ENCODE measurements at regions not wholly inside any gene's neighbourhood (a gene's known extent, or its start where the extent isn't known, plus 50 kb on each side); places are given as distances from the start of the nearest gene placed in this dataset.

DNA sequence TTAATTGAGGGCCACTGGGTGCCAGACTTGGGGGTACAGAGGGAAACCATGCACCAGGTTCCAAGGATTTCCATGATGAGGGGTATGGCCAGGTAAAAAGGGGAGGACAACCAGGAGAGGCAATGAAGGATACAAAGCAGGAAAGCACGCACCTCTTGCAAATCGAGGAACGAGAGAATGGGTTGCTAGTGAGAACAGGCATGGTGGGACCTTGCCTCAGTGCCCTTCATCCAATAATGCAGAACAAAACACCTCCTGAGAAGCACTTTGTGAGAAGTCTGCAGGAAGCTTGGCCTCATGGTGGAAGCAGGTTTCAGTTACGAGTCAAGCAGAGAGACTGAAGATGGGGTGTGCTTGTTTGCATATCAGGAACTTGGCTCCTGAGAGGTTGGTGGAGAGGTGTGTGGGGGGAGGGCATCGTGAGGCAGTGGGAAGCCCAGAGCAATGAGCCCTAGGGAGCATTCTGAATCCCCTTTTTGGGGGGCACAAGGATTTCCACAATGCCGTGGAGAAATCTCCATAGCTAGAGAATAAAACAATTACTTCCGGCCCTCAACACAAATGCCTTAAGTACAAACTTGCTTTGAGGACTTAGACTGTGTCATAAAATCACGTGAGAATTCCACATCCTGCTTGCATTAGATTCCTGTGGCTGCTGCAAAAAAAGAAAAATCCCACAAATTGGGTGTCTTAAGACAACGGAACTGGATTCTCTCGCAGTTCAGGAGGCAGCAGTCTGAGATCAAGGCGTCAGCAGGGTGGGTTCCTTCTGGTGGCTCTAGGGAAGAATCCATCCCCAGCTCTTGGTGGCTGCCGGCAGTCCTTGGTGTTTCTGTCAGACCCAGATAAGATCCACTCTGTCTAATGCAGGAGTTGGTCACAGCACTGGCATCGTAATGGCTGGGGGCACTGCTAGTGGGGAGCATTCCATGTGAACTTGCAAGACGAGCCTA lies 54.9 kb upstream of the BACE2 start:
- peaks cover 4% of the 10 kb centered on the region; the same call in 1 of the 2 replicates for H3K4me1 ChIP-seq (ENCODE audit: control insufficient read depth, low read length)
- no peaks in the 10 kb centered on the region for H3K36me3 ChIP-seq (ENCODE audit: control insufficient read depth, low read length)
- H3K9me2 ChIP-seq (replicated peaks; ENCODE audit: control insufficient read depth, low read length), result no peaks in the 10 kb centered on the region
- H3K9me3 ChIP-seq (ENCODE audit: control insufficient read depth, insufficient read depth, low read length), result no peaks in the 10 kb centered on the region
- no peak overlapping the region for H3K4me3 ChIP-seq (ENCODE audit: low read length)
- no peak overlapping the region for H3K27ac ChIP-seq (ENCODE audit: low read depth, low read length)
- H4K20me1 ChIP-seq (ENCODE audit: control insufficient read depth, insufficient read depth, low read depth, low read length), result no peaks in the 10 kb centered on the region
- H3F3A ChIP-seq (ENCODE audit: control insufficient read depth, insufficient read depth), result no peaks in the 10 kb centered on the region
- TF ChIP-seq, protein P1, sequence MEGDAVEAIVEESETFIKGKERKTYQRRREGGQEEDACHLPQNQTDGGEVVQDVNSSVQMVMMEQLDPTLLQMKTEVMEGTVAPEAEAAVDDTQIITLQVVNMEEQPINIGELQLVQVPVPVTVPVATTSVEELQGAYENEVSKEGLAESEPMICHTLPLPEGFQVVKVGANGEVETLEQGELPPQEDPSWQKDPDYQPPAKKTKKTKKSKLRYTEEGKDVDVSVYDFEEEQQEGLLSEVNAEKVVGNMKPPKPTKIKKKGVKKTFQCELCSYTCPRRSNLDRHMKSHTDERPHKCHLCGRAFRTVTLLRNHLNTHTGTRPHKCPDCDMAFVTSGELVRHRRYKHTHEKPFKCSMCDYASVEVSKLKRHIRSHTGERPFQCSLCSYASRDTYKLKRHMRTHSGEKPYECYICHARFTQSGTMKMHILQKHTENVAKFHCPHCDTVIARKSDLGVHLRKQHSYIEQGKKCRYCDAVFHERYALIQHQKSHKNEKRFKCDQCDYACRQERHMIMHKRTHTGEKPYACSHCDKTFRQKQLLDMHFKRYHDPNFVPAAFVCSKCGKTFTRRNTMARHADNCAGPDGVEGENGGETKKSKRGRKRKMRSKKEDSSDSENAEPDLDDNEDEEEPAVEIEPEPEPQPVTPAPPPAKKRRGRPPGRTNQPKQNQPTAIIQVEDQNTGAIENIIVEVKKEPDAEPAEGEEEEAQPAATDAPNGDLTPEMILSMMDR (IDR thresholded peaks at IDR 0.05; ENCODE audit: low read depth, low read length, poor library complexity, severe bottlenecking), result no peak
- no peak for TF ChIP-seq EZH2phosphoT487 (IDR thresholded peaks at IDR 0.05; ENCODE audit: borderline replicate concordance, low read length)
- H3K79me2 ChIP-seq (ENCODE audit: control insufficient read depth, low read length), result no peaks in the 10 kb centered on the region
- no peak overlapping the region for H3K4me2 ChIP-seq (ENCODE audit: low read length)
- H3K27me3 ChIP-seq (ENCODE audit: control insufficient read depth, low read length), result no peaks in the 10 kb centered on the region

DNA sequence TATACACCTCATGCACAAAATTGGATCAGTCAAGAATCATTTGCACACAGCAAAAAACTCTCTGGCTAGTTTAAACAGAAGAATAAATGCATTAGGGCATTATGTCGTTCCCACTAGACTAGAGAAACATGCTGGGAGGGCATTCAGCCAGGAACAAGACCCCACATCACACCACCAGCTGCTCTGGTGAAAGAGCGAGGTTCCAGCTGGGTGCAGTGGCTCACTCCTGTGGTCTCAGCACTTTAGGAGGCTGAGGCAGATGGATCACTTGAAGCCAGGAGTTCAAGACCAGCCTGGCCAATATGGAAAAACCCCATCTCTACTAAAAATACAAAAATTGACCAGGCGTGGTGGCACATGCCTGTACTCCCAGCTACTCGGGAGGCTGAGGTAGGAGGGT lies 52.1 kb upstream of the BACE2 start:
- H4K20me1 ChIP-seq (ENCODE audit: control insufficient read depth, insufficient read depth, low read depth, low read length), result no peaks in the 10 kb centered on the region
- H3K4me3 ChIP-seq (ENCODE audit: low read length), result no peak overlapping the region
- H3F3A ChIP-seq (ENCODE audit: control insufficient read depth, insufficient read depth), result no peaks in the 10 kb centered on the region
- TF ChIP-seq, protein P1 (IDR thresholded peaks at IDR 0.05; ENCODE audit: low read depth, low read length, poor library complexity, severe bottlenecking), result no peak
- TF ChIP-seq EZH2phosphoT487 (IDR thresholded peaks at IDR 0.05; ENCODE audit: borderline replicate concordance, low read length), result no peak
- H3K9me2 ChIP-seq (replicated peaks; ENCODE audit: control insufficient read depth, low read length), result no peaks in the 10 kb centered on the region
- no peaks in the 10 kb centered on the region for H3K79me2 ChIP-seq (ENCODE audit: control insufficient read depth, low read length)
- no peaks in the 10 kb centered on the region for H3K36me3 ChIP-seq (ENCODE audit: control insufficient read depth, low read length)
- no peak overlapping the region for H3K4me2 ChIP-seq (ENCODE audit: low read length)
- H3K9me3 ChIP-seq (ENCODE audit: control insufficient read depth, insufficient read depth, low read length), result no peaks in the 10 kb centered on the region
- H3K27ac ChIP-seq (ENCODE audit: low read depth, low read length), result no peak overlapping the region
- no peaks in the 10 kb centered on the region for H3K27me3 ChIP-seq (ENCODE audit: control insufficient read depth, low read length)
- H3K4me1 ChIP-seq (ENCODE audit: control insufficient read depth, low read length), result peaks cover 4% of the 10 kb centered on the region; the same call in 1 of the 2 replicates

Measured in DOHH2 (cell line).